ENCODE measurements at regions not wholly inside any gene's neighbourhood (a gene's known extent, or its start where the extent isn't known, plus 50 kb on each side); places are given as distances from the start of the nearest gene placed in this dataset.
"Not testable (repeated sequence)": the region's sequence is repeated elsewhere in the genome, so short reads cannot be mapped to it uniquely, and the experiment has no call there.

- DNase-seq (ENCODE audit: low spot score), result no peak
Observed at GRCh38 chr21:28068455-28069358, 924.0 kb downstream of the LTN1 start.

- no peak for DNase-seq (ENCODE audit: low spot score)
Observed at GRCh38 chr21:28066596-28067387, 925.9 kb downstream of the LTN1 start.

GRCh38 chr21:28066076-28066475 is 926.6 kb downstream of the LTN1 start:
- DNase-seq (ENCODE audit: low spot score), result no peak

GRCh38 chr21:28063241-28064216 is 929.1 kb downstream of the LTN1 start:
- no peak for DNase-seq (ENCODE audit: low spot score)

- not testable (repeated sequence) for DNase-seq (ENCODE audit: low spot score)
Observed at GRCh38 chr21:28052956-28053355, 939.7 kb downstream of the LTN1 start.

- peak; percentile 42 for DNase-seq (ENCODE audit: low spot score)
Observed at GRCh38 chr21:28051649-28052048, 941.0 kb downstream of the LTN1 start.

GRCh38 chr21:28035692-28036091 is 957.0 kb downstream of the LTN1 start:
- not testable (repeated sequence) for DNase-seq (ENCODE audit: low spot score)

- not testable (repeated sequence) for DNase-seq (ENCODE audit: low spot score)
Observed at GRCh38 chr21:28034916-28035315, 957.8 kb downstream of the LTN1 start.

- not testable (repeated sequence) for DNase-seq (ENCODE audit: low spot score)
Observed at GRCh38 chr21:28034334-28034733, 958.3 kb downstream of the LTN1 start.

- DNase-seq (ENCODE audit: low spot score), result not testable (repeated sequence)
Observed at GRCh38 chr21:28032652-28033051, 960.0 kb downstream of the LTN1 start.

GRCh38 chr21:28031066-28031465 is 961.6 kb downstream of the LTN1 start:
- not testable (repeated sequence) for DNase-seq (ENCODE audit: low spot score)

- no peak for DNase-seq (ENCODE audit: low spot score)
Observed at GRCh38 chr21:28025111-28025510, 967.6 kb downstream of the LTN1 start.

GRCh38 chr21:28018741-28019669 is 973.7 kb downstream of the LTN1 start:
- DNase-seq (ENCODE audit: low spot score), result peak; percentile 23

- no peak for DNase-seq (ENCODE audit: low spot score)
Observed at GRCh38 chr21:28018213-28018612, 974.5 kb downstream of the LTN1 start.

- no peak for DNase-seq (ENCODE audit: low spot score)
Observed at GRCh38 chr21:28016571-28016970, 976.1 kb downstream of the LTN1 start.

GRCh38 chr21:28013123-28013522 is 979.6 kb downstream of the LTN1 start:
- DNase-seq (ENCODE audit: low spot score), result not testable (repeated sequence)

GRCh38 chr21:28011970-28012369 is 980.7 kb downstream of the LTN1 start:
- DNase-seq (ENCODE audit: low spot score), result not testable (repeated sequence)

GRCh38 chr21:28008245-28008644 is 984.4 kb downstream of the LTN1 start:
- DNase-seq (ENCODE audit: low spot score), result not testable (repeated sequence)

GRCh38 chr21:28003627-28004026 is 989.0 kb downstream of the LTN1 start:
- DNase-seq (ENCODE audit: low spot score), result not testable (repeated sequence)

GRCh38 chr21:27996906-27997305 is 995.8 kb downstream of the LTN1 start:
- DNase-seq (ENCODE audit: low spot score), result not testable (repeated sequence)

All from RKO (cell line).